T1000 (cell line): ENCODE measurements at regions not wholly inside any gene's neighbourhood (a gene's known extent, or its start where the extent isn't known, plus 50 kb on each side); places are given as distances from the start of the nearest gene placed in this dataset.

Source experiments
- DNase-seq: peaks from one replicate; lab custom pipeline; 2025; ENCODE audit warnings: mixed read lengths; lab: John Stamatoyannopoulos, UW

- no peak for DNase-seq
Observed at GRCh38 chr3:70840106-70840870, 527.9 kb upstream of the MDFIC2 start.

DNA sequence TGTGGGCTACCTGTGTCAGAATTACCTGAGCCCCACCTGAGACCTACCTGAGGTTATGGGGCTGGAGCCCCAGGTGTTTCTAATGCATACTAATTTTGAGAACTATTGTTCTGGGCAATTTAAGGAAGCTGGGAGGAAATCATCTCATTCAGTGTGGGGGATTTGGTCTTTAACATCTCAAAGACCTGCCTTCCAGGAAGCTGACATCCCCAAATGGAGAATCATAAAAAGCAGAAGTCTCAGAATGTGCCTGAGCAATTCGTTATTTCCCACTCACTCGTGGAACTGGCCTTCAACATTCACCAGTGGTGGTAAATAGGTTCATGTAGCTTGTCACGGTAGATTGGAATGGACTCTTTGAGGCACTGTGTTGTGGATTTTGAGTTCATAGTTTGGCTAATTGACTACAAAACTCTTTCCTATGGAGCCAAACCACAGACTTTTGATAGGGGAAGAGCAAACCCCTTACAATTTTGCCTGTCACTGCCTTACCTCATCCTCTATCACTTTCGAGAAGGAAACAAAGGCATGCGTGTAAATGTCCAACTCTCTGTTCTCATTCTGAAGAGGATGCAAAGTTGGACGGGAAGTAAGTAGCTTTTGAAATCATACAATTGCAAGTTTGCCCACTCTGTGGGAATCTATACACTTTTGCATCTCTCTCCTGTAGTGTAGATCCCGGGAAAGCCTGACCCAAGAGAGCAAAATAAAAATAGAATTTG lies 521.0 kb upstream of the MDFIC2 start:
- no peak for DNase-seq

GRCh38 chr3:70832834-70833205 lies 520.4 kb upstream of the MDFIC2 start:
- no peak for DNase-seq

- peak; percentile 37 for DNase-seq
Observed at GRCh38 chr3:70832089-70832833, 519.8 kb upstream of the MDFIC2 start.

DNA sequence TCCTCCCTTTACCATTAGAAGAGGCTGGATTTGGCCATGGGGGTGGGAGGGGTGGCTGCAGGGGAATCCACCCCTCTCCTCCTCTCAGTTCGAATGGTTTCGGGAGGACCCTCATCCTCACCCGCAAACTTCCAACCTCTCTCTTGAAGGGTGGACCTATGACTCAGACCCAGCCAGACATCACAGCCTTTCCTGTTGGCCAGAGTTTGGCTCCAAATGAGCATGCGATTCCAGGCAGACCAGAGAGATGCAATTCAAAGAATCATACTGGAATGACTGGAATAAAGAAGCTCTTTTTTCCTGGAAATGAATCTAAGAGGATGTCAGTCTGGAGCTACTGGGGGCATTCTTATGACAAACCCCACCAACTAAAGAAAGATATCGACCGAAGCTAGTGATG lies 516.7 kb upstream of the MDFIC2 start:
- no peak for DNase-seq

DNA sequence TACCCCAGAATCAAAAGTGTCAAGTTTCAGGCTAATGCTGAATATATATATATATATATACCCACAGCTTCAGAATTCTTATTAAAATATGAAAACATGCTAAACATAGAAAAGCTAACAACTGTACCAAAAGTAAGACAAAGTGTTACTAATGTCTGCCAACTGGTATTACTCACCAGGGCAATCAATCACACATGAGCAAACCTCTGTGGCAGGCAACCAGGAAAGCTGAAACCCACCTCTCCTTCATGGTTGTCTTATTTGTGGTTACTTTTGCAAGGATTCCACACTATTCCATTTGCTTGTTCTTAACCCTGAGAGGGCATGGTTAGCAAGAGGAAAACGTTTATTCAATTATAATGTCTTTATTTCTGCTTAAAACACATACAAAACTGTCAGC lies 512.3 kb upstream of the MDFIC2 start:
- DNase-seq: peak; percentile 16

- DNase-seq: no peak
Observed at GRCh38 chr3:70824078-70824477, 511.6 kb upstream of the MDFIC2 start.

DNA sequence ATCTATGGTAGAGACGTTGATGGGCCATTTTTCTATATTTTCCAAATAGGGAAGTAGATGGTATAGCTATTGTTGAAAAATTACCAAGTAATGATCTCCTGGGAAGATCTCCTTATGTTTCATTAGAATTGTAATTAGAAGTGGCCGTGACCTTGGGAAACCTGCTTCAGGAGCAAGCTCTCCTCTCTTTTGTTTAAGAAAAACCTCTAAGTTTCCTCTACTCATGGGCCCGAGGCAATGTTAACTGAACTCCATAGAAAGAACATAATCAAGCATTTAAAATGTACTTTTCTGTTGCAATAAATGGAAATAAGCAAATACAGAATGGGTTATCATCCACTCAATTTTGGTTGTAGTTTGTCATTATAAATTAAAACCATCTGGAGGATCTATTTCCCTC lies 511.2 kb upstream of the MDFIC2 start:
- DNase-seq: no peak

DNA sequence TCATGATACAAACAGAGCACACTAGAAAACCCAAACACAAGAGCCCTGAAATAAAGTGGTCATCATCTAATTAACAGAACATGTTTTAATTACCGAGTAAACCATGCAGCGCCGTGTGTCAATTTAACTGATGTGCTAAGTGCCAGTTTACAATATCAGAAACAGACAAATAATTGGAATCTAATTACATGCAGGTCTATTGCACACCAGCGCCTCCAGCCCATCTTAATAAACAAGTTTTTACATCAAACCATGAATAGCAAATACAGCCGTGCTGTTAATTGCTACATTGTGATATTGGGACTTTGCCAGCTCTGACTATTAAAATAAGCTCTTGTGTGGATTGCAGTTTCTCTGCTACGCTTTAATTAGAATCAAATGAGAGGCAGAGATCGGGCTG lies 510.2 kb upstream of the MDFIC2 start:
- no peak for DNase-seq

- no peak for DNase-seq
Observed at GRCh38 chr3:70821602-70822001, 509.2 kb upstream of the MDFIC2 start.

DNA sequence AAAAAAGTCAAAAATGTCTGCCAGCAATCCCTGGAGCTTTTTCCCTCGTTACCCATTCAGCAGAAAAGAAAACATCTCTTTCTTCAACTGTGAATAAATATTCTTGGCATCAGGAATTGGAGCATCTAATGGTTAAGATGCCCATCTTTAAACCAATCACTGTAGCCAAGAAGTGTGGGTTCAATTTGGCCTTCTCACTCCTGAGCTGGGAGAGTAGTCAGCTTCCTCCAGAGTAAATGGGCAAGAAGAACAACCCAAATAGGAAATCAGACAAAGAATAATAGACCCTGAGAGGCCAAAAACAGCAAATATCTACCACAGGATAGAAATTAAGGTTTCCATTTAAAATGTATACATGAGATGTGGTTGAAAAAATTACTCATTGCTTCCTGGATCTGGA lies 508.0 kb upstream of the MDFIC2 start:
- DNase-seq: no peak

GRCh38 chr3:70818145-70818544 lies 505.7 kb upstream of the MDFIC2 start:
- no peak for DNase-seq

GRCh38 chr3:70816346-70816745 lies 503.9 kb upstream of the MDFIC2 start:
- DNase-seq: no peak

- DNase-seq: no peak
Observed at GRCh38 chr3:70815817-70816216, 503.4 kb upstream of the MDFIC2 start.

DNA sequence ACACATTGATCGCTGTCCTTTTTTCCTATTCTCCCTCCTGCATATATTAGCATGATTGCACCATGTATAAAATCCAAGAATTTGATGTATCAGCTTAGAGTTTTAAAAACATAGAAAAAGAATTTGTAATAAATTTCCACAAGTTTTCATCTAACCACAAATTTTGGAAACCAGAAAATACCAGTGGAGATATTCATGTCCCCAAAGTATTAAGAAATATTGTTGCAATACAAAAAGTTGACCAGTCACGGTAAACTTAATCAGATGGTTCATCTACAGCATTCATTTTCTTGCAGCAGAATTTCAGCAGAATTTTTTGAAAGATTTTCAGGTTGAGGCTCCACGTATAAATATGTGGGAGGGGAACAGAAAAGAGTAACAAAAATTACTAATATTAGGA lies 500.9 kb upstream of the MDFIC2 start:
- no peak for DNase-seq

- DNase-seq: no peak
Observed at GRCh38 chr3:70811880-70812279, 499.4 kb upstream of the MDFIC2 start.

GRCh38 chr3:70808881-70809280 lies 496.4 kb upstream of the MDFIC2 start:
- DNase-seq: no peak

DNA sequence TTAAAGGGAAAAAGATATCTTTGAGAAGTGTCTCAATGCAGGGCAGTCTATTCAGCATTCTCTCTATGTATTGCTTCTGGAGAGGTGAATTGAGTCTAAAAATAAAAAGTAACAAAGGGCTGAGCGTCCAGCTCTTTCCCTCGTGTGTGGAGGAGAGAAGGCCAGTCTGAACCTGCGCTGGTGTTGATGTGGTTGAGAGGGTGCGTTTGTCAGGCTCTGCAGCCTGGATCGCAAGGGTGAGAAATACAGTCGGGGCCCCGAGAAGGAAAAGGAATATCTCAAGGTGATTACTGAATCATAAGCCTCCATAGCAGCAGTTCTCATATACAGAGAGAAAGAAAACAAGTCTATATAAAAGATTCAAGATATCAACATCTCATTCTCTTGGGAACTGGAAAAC lies 494.1 kb upstream of the MDFIC2 start:
- DNase-seq: no peak

DNA sequence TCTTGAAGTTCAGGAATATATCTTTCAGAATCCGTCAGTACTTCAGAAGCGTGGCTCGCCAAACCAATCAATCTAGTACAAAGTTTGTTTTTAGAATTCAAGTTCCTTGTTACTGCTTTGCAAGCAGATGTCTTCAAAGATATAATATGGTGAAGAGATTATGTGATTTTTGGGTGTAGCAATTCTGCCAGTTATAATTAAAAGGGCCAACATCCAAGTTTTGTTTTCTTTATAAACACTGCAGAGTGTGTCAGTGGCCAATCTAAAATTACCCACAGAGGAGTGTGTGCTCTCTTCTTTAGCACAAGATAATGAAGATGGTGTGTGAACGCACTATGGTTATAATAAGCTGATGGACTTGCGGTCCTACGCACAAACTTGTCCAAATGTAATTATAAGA lies 493.6 kb upstream of the MDFIC2 start:
- no peak for DNase-seq

DNA sequence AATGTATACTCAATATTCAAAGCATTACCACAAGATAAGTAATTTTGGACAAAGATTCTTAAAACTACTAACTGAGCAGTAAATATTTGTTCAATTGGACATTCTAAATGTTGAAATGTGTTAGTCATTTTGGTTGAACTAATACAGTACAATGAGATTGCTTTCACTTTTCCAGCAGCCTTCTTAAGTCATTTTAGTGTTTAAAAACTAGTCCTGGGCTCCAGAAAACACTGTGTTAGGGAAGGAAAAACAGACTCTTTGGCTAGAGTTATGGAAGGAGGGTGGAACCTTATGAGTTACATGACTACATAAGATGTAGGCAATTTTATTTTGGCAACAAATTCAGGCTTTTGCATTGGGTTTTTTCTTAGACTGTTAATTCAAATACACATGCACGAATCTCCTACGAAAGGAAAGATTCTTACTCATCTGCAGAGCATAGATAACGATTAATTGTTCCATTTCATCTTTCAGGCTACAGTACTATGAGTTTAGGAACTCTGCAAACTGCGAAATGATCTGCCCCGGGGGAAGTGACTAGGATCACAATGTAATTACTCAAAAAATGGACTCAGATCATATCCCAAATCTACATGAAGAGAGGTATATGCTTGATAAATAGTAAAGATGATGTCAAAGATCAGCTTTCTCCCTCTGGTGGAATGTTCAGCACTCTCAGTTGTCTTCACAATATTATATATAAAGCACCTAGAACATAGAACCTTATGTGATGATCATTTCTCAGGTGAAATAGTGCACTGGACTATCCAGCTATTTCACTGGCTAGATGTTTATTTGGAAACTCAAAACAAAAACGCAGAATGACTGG lies 492.8 kb upstream of the MDFIC2 start:
- DNase-seq: no peak

- no peak for DNase-seq
Observed at GRCh38 chr3:70803891-70804290, 491.5 kb upstream of the MDFIC2 start.

GRCh38 chr3:70803319-70803718 lies 490.9 kb upstream of the MDFIC2 start:
- DNase-seq: no peak
